GM12874 (cell line): ENCODE measurements at regions not wholly inside any gene's neighbourhood (a gene's known extent, or its start where the extent isn't known, plus 50 kb on each side); places are given as distances from the start of the nearest gene placed in this dataset.

Experiments used
- TF ChIP-seq, protein P1 (sequence below): IDR thresholded peaks from 2 replicates; pipeline ENCODE4 v1.5.1; 2011; ENCODE audit warnings: low read depth, mild to moderate bottlenecking, control low read depth, low read length, moderate library complexity; ENCODE audit not compliant: insufficient read depth

DNA sequence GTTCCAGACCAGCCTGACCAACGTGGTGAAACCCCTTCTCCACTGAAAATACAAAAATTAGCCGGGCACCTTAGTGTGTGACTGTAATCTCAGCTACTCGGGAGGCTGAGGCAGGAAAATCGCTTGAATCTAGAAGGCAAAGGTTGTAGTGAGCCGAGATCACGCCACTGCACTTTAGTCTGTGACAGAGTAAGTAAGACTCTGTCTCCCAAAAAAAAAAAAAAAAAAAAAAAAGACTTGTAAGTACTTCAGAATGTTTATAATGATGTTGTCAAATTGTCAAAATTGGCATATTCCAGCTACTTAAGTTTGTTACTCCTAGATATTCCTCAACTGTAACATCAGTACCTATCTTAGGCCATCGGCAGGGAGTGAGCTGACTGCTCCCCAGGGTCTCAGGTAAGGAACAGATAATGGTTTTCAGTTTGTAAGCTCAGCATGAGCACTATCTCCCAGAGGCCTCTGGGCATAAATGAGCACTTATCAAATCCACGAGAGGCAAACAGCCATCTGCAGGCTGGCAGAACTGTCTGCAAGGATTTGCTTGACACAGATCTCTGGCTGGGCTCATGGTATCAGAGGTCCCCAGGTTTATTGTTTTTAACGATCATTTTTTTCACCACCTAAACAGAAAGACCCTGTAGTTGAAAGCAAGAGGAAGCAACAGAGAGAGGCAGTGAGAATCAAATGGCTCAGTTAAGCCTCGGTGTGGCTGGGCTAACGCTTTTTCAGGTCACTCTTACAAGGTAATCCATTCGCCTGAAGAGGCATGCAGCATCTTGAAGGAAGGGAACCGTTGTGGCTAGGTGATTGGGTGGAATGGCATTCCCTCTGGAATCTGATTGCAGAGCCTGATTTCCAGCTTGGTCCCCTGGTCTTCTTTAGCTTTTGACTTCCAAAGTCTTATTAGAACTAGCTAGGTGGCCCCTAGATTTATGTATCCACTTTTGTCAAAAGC is 115.9 kb downstream of the LY86 start:
- TF ChIP-seq, protein P1, sequence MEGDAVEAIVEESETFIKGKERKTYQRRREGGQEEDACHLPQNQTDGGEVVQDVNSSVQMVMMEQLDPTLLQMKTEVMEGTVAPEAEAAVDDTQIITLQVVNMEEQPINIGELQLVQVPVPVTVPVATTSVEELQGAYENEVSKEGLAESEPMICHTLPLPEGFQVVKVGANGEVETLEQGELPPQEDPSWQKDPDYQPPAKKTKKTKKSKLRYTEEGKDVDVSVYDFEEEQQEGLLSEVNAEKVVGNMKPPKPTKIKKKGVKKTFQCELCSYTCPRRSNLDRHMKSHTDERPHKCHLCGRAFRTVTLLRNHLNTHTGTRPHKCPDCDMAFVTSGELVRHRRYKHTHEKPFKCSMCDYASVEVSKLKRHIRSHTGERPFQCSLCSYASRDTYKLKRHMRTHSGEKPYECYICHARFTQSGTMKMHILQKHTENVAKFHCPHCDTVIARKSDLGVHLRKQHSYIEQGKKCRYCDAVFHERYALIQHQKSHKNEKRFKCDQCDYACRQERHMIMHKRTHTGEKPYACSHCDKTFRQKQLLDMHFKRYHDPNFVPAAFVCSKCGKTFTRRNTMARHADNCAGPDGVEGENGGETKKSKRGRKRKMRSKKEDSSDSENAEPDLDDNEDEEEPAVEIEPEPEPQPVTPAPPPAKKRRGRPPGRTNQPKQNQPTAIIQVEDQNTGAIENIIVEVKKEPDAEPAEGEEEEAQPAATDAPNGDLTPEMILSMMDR, result no peak

DNA sequence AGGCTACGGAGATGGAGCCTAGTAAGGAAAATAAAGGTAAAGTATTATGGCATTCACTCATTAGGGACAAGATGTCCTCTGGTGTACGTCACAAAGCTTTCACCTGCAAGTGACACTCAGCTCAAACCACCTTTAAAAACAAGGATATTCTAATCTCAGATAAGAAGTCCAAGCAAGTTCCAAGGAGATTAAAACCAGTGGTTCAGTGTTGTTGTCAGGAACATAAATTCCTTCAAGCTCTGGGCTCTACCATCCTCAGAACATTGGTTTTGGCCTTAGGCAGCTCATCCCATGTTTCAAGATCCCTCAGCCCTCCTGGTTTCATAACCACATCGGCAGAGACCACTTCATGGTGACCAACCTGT is 116.5 kb downstream of the LY86 start:
- TF ChIP-seq, protein P1, result no peak

DNA sequence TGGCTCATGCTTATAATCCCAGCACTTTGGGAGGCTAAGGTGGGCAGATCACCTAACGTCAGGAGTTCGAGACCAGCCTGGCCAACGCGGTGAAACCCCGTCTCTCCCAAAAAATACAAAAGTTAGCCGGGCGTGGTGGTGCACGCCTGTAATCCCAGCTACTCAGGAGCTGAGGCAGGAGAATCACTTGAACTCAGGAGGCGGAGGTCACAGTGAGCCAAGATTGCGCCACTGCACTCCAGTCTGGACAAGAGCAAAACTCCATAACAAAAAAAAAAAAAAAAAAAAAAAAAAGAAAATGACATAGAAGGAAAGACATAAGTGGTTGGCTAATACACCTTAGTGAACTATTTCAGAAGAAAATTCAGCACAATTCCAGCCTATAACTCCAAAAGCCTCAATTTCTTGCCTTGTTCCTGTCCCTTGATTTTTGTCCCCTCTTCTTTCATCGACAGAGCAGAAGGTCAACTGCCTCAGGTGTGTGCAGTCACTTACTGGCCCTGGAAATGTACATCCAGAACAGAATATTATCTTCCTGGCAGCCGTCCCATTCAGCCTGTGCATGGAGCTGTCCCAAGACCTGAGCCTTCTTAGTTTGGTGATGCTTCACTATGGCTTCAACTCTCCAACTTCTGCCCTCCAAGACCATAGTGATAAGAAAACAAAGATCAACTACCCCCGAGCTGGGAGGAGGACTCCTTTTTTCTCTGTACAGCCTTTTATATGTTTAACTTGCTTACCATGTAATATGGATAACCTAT is 117.6 kb downstream of the LY86 start:
- TF ChIP-seq, protein P1, result no peak

DNA sequence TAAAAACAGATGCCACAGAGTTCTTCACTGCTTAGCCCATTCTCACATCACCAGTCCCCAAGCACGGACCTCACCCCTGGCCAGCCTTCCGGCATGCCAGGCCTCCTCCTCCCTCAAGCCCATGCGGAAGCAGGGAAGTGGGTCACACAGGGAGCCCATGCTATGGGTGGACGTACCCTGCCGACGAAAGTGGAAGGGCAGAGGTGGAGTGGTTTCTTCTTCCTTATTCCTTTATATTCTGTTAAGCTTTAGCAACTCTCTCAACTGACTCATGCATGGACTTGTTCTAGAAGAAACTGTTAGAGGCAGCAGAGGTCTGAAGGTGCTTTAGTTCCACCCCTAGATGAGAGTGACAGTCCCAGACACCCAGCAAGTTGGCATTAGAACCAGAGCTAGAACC is 118.6 kb downstream of the LY86 start:
- TF ChIP-seq, protein P1, result no peak

GRCh38 chr6:6709106-6709505 is 120.6 kb downstream of the LY86 start:
- TF ChIP-seq, protein P1, result no peak

DNA sequence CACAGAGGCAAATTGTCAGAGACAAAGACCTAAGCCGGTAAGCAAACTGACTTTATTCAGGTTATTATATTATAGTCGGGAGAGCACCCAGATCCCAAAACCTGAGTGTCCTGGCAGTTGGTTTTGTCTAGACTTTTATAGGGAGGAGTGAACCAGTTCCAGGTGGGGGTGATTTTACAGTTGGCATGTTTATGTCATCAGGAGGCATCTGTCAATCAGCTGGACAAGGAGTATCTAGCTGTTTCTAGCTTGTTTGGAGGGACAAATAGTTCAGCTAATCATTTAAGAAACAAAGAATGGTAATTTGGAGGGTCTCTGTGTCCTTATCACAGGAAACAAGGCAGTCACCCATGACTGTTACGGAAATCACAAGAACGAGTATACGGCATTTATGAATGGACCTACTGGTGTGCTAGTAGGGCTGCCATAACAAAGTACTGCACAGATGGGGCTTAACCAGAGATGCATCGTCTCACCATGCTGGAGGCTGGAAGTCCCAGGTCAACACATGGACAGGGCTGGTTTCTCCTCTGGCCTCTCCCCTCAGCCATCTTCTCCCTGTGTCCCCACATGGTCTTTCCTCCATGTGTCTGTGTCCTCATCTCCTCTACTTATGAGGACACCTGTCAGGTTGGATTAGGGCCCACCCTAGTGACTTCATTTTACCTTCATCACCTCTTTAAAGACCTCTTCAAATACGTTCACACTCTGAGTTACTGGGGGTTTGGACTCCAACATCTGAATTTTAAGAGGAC is 122.7 kb downstream of the LY86 start:
- TF ChIP-seq, protein P1, result no peak
